GM19239 (cell line): ENCODE measurements at regions not wholly inside any gene's neighbourhood (a gene's known extent, or its start where the extent isn't known, plus 50 kb on each side); places are given as distances from the start of the nearest gene placed in this dataset.

Source experiments
- DNase-seq: peaks from one replicate; pipeline ENCODE4 v3.0.0; 2011; ENCODE audit warnings: low spot score; ENCODE audit not compliant: insufficient read length
- FAIRE-seq: peaks from 2 replicates; lab custom pipeline; 2011; peaks lifted over from hg19 to GRCh38; lab: Jason Lieb, UNC

DNA sequence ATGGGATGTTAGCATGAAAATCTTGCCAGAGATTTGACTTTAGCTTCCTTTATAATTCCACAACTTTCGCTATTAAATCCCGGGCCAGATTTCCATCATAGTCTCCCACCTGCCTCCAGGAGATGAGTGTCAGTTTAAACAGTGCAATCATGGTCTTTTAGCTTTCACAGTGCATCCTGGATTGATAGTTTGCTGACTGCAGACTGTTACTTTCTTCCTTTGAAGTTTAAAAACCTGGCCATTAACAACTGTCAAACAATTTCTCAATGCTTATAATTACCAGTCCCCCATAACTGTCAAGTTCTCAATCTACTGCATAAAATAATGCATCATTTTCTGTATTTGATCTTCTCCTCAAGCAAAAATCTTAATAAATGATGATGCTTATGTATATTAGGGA, 108.4 kb upstream of the FSTL5 start:
- FAIRE-seq = no peak

DNA sequence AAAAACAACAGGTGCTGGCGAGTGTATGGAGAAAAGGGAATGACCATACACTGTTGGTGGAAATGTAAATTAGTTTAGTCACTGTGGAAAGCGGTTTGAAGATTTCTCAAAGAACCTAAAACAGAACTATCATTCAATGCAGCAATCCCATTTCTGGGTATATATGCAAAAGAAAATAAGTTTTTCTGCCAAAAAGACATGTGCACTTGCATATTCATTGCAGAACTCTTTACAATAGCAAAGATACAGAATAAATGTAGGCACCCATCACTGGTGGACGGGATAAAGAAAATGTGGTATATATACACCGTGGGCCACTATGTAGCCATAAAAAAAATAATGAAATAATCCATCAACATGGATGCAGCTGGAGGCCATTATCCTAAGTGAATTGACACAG, 105.1 kb upstream of the FSTL5 start:
- DNase-seq = no peak
- FAIRE-seq = no peak

More for the DNA sequence above, 108.4 kb upstream of the FSTL5 start:
- DNase-seq = no peak

DNA sequence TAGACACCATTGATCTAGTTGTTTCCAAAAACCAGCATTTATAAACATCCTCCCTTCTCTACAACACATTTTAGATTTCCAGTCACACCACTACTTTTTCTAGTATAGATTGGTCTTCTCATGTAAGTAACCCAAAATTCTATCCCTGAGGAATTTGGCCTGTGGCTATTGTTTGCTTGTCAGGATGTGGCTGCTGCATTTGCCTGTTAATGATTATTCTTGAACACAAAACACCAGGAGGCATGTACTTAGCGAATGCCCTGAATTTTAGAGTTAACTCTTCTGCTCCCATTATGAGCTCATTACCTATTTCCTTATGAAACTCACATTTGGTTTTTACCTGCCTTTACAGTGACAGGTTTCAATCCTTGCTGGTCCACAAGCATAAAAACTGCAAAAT, 102.0 kb upstream of the FSTL5 start:
- DNase-seq (no peak), FAIRE-seq (no peak)

DNA sequence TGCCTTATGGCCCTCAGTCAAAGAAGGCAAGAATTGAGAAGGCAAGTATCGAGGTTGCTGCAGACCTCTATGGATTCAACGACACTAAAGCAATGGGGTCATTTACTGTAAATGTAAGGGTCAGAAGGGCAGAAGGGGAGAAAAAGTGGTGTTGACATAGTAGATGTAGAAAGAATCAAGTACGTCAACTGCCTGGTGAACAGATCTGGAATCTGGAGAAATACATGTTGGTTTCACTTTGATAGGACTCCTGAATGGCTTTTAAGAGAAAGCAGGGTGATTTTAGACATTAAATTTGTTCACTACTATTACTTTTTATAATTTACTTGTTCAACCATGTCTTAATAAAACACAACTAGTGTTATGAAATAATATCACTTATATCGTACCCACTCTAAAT, 81.3 kb upstream of the FSTL5 start:
- no peak for DNase-seq
- FAIRE-seq = no peak

DNA sequence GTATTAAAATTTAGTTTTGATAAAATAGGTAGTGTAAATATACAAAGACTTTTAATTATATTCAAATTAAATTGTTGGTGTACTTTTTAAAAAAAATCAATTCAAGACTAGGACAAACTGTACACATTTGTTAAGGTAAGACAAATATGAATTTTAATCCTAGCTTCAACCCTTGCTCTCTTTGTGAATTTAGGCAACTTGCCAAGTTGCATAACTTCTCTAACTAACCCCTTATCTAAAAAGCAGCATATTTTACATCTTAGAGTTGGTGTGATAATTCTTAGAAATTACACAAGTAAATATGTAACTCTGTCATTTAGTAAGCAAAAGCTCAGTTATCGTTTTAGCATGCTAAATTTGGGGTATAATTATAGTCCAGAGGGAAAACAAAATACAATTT, 78.1 kb upstream of the FSTL5 start:
- FAIRE-seq = no peak
- no peak for DNase-seq

DNA sequence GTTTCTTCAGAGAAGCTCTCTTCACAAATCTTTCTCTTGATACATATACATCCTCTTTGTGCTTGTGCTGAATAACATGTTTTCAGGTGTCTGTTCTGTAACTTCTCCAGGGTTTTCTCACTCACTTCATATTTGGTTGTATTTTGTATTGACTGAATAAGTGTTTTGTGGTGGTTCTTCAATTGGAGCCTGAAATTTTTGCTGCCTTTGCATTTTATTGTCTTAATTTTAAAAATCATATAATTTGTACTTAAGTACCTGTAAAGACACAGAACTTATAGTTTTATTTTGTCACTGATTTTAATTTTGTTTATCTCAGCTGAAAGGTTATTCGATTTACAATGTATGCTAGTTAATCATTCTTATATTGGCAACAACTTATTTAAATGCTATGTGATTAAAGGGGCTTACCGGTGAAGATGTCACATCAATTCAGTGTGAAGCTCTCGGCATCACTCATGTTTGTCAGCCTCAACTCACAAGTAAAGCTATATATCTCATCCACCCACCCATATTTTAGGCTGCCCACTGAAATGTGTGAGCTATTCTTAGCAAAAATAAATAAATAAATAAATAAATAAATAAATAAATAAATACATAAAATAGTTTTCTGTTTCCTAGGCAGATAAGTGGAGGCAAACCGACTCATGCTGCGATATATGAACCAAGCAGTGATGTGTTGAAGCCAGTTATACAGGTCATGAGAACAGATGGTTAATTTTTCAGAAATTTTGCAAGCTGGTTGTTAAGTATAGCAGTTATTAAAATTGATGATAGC, 76.4 kb upstream of the FSTL5 start:
- DNase-seq = no peak
- no peak for FAIRE-seq

DNA sequence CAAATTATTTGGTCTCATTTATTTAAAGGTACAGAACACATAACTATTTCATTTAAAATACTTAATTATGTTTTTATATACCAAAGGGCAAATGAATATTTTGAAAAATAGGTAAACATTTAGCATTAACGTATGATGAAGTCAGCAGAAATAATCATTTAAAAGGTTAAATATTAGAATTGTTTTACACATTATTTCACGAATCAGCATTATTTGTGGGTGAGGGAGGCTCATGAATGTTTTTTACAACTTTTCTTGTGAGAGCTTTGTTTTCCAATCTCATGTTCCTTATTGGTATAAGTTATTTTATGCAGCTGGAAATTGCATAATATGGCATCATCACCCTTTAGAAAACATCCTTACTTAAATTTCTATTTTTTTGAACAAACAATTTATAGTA, 73.9 kb upstream of the FSTL5 start:
- FAIRE-seq = no peak
- DNase-seq = no peak

DNA sequence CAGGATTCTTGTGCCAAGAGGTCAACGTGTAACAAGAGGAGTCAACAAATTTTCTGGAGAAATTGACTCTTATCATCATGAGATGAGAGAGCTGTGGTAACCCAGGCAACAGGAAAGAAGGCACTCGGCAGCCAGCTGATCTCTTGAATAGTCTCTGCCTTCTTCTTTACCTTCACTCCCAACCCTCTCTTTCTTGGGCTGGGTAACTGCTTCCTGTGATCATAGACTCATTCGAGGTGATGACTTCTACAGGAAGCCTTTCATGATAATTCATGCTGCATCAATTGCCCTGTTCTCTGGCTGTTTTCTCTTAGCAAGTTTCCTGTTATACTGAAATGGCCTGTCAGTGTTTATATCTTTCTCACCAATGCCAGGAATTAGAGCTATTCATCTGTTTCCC, 70.8 kb upstream of the FSTL5 start:
- no peak for FAIRE-seq
- no peak for DNase-seq

DNA sequence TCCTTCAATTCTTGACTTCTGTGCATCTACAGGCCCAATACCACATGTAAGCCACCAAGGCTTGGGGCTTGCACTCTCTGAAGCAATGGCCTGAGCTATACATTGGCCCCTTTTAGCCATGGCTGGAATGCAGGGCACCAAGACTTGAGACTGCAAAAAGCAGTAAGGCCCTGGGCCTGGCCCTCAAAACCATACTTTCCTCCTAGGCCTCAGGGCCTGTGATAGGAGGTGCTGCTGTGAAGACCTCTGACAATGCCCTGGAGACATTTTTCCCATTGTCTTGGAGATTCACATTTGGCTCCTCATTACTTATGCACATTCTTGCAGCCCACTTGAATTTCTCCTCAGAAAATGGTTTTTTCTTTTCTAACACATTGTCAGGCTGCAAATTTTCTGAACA, 68.5 kb upstream of the FSTL5 start:
- FAIRE-seq (no peak), DNase-seq (no peak)

DNA sequence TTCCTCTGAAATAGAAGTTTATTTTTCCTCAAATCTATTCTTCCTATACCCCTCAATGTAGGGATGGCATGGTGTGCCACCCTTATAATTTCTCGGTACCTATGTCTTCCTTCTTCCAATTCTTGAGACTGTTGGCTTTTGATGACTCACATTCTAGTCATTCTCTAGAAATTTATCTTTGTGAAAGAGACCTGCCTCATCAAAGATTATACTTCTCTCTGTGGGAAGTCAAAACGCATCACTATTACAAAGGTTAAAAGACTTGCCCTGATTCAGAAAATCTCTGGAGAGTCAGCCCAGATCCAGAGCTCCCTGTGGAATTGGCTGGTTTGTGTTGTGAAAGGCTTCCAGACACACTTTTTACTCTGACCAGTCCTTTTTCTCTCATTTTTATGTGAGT, 65.9 kb upstream of the FSTL5 start:
- DNase-seq = no peak
- FAIRE-seq = no peak

DNA sequence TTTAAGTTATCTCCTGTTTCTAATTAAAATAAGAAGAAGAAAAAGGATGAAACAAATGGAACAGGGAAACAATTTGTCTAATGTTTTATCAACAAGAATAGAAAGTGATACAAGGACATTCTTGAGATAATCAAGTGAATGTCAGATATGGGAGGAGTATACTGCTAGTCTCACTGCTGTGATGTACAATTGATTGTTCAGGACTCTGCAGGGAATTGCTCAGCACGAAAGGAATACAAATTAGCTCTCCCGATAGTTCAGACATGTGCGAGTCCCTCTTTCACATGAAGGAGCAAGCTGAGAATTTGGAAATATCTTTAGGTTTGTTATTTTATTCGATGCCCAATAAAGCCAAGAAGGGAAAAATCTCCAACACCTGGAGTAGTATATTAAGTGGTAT, 57.3 kb upstream of the FSTL5 start:
- DNase-seq = no peak
- no peak for FAIRE-seq
